Nephron (organoid): ENCODE measurements at regions not wholly inside any gene's neighbourhood (a gene's known extent, or its start where the extent isn't known, plus 50 kb on each side); places are given as distances from the start of the nearest gene placed in this dataset.

Source experiments
- H3K27ac Mint-ChIP-seq, 3 experiments: 2 replicates each; pipeline ENCODE4 v1.8.0; 2020; ENCODE audit warnings: mixed read lengths in 3 of 3, mild to moderate bottlenecking in 2 of 3, moderate library complexity in 1 of 3
- H3K27me3 Mint-ChIP-seq: 2 replicates; pipeline ENCODE4 v1.8.0; 2021; ENCODE audit warnings: low read depth, mild to moderate bottlenecking, moderate library complexity, mixed read lengths
- H3K36me3 Mint-ChIP-seq: 2 replicates; pipeline ENCODE4 v1.8.0; 2020; ENCODE audit warnings: low read depth, mixed read lengths
- H3K4me1 Mint-ChIP-seq: 2 replicates; pipeline ENCODE4 v1.8.0; 2020; ENCODE audit warnings: mixed read lengths
- H3K4me3 Mint-ChIP-seq, 3 experiments: 2 replicates each; pipeline ENCODE4 v1.8.0; 2020; ENCODE audit warnings: mild to moderate bottlenecking in 3 of 3, mixed read lengths in 3 of 3, moderate library complexity in 2 of 3
- H3K9me3 Mint-ChIP-seq: 2 replicates; pipeline ENCODE4 v1.8.0; 2020; ENCODE audit warnings: mixed read lengths
- TF ChIP-seq, protein P1 (sequence below), 3 experiments: fragments of 200-600 bp; sonication (generic); IDR thresholded peaks; one replicate each; pipeline ENCODE4 v1.5.0; 2021; ENCODE audit warnings: antibody characterized with exemption in 3 of 3; ENCODE audit not compliant: unreplicated experiment in 3 of 3

DNA sequence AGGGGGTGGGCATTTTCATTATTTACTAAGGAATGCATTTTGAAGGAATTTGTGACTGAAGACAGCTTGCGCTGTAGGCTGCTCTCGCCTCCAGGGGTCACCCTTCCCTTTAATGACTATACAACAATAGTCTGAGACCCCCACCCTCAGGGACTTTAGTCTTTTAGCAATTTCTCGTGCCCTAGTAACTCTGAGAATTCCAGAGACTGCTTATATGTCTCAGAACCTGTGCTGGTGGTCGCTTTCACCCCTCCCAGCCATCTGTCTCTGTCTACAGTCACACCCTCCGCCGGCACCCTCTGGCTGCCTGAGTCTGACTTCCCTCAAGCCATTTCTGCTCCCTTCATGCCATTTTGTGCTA lies 671.4 kb downstream of the NR2F1-AS1 start:
- Mint-ChIP-seq H3K4me1 (peaks cover 51% of the 10 kb centered on the region), H3K27ac (peak overlapping the region; percentile 83 to 96 (median 85))

DNA sequence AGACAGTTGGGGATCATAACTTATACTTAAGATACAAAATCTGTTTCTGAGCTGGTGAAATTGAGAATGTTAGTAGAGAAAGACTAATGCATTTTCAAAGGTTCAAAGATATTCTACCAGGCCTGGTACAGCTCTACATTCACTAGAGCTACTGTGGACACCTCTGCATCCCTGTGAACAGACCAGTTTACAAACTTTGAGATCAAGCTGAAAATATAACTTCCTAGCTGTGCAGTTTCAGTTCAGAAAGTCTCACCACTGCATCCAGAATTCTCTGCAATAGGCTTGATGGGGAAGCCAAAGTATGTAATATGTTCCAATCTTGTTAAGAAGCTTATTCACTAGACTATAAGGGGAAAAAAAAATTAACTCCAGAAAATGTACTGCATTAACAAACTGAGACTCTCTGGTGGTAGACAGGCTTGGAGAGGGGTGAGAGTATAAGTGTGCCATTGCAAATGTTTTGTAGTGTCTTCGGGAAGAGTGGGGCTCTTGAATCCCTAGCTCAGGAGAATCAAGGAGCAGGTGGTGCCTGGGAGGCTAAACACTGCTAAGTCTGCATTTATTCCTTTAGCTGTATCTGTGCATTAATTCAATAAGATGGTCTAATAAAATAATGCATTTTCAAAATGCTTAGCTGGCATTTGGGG lies 671.9 kb downstream of the NR2F1-AS1 start:
- Mint-ChIP-seq H3K27me3 (no peaks in the 10 kb centered on the region), H3K9me3 (no peaks in the 10 kb centered on the region), H3K4me1 (peaks cover 48% of the 10 kb centered on the region), H3K4me3 (no peak overlapping the region), H3K36me3 (peaks cover 3% of the 10 kb centered on the region), H3K27ac (peak overlapping the region; percentile 83 to 96 (median 85))
- TF ChIP-seq, protein P1, sequence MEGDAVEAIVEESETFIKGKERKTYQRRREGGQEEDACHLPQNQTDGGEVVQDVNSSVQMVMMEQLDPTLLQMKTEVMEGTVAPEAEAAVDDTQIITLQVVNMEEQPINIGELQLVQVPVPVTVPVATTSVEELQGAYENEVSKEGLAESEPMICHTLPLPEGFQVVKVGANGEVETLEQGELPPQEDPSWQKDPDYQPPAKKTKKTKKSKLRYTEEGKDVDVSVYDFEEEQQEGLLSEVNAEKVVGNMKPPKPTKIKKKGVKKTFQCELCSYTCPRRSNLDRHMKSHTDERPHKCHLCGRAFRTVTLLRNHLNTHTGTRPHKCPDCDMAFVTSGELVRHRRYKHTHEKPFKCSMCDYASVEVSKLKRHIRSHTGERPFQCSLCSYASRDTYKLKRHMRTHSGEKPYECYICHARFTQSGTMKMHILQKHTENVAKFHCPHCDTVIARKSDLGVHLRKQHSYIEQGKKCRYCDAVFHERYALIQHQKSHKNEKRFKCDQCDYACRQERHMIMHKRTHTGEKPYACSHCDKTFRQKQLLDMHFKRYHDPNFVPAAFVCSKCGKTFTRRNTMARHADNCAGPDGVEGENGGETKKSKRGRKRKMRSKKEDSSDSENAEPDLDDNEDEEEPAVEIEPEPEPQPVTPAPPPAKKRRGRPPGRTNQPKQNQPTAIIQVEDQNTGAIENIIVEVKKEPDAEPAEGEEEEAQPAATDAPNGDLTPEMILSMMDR (IDR thresholded peaks at IDR 0.05; ENCODE audit: unreplicated experiment in 3 of 3): no peak

More for the DNA sequence above, 671.4 kb downstream of the NR2F1-AS1 start:
- peak overlapping the region in 1 of 3 experiments; percentile 26 for H3K4me3 Mint-ChIP-seq
- TF ChIP-seq, protein P1 (IDR thresholded peaks at IDR 0.05; ENCODE audit: unreplicated experiment in 3 of 3): peak; percentile 70 to 81 (median 79)
- no peaks in the 10 kb centered on the region for H3K9me3 Mint-ChIP-seq
- H3K36me3 Mint-ChIP-seq: peaks cover 8% of the 10 kb centered on the region
- H3K27me3 Mint-ChIP-seq: no peaks in the 10 kb centered on the region

DNA sequence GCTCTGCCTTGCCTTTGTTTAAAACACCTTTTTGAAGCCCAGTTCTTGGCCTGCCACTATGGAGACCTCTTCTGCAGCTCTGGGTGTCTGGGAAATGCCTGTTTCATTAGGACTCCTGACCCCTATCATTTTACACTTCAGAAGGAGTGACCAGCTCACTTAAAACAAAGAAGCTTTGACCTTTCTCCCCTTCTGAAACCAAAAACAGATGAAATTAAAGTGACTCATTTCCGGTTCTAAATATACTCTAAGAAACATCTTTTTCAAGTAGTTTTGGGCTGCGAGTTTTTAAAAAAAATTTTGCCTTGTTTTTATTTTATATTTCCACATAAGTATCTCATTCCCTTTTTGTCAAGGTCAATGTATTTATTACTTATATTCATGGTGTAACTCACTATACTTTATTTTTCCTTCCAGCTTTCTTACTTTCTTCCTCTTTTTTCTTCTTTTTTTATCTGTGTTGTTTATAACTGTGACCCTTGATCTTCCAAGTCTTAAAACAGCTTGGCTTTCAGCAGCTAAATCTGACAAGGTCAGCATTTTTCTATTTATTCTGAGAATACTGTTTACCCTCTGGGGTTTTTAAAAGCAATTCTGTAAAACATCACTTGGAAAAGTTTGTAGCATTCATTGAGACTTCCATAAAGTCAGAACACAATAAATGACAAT lies 672.9 kb downstream of the NR2F1-AS1 start:
- peak overlapping the region in 2 of 3 experiments; percentile 13 to 20 for H3K4me3 Mint-ChIP-seq
- H3K27ac Mint-ChIP-seq: peak overlapping the region; percentile 87 to 96 (median 88)

DNA sequence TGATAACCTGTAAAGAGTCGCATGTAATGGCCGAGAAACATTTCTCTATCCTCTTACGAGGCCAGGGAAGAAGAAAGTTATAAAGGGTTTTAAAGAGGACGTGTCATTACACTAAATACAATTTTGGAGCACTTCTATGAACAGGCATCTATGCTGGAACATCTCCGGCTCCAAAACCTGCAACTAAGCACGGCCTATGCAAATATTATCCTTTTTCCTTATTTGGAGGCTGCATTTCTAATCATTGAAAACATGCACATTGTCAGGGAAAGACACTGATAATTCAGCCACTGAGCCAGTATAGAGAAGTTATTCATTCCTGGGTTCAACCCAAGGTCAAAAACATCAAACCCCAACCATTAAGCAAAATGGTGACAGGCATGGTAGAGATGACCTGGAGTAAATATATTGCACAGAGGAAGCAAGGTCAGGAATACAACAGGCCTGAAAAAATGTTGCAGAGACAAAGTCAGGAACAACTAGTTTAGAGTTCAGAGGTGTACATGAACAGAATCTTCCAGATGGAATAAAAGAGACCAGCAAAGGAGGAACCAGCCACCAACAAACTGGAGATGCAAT lies 674.1 kb downstream of the NR2F1-AS1 start:
- H3K4me3 Mint-ChIP-seq: no peak overlapping the region

More for the DNA sequence above, 672.9 kb downstream of the NR2F1-AS1 start:
- Mint-ChIP-seq H3K4me1 (peaks cover 50% of the 10 kb centered on the region), H3K27me3 (no peaks in the 10 kb centered on the region), H3K9me3 (no peaks in the 10 kb centered on the region), H3K36me3 (no peaks in the 10 kb centered on the region)
- TF ChIP-seq, protein P1 (IDR thresholded peaks at IDR 0.05; ENCODE audit: unreplicated experiment in 3 of 3): no peak

DNA sequence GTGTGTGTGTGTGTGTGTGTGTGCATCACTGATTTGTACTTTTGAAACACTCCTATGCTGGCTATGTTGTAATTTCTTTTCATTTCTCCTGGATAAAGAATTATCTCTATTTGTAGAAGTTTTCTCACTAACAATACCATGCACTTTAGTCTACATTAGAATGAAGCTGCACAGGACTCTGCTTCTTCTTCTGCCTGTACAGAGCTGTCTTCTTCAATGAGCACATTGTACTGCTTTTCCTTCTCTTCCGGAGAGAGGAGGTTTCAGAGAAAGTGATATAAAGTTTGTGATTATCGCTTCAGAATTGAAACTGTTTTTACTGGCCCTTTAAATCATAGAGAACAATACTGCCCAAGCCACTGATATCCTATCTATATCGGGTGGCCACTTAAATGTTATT lies 677.0 kb downstream of the NR2F1-AS1 start:
- no peaks in the 10 kb centered on the region for H3K27me3 Mint-ChIP-seq
- TF ChIP-seq, protein P1 (IDR thresholded peaks at IDR 0.05; ENCODE audit: unreplicated experiment in 3 of 3): no peak
- H3K4me1 Mint-ChIP-seq: peaks cover 28% of the 10 kb centered on the region
- H3K9me3 Mint-ChIP-seq: no peaks in the 10 kb centered on the region
- no peak overlapping the region for H3K4me3 Mint-ChIP-seq
- no peaks in the 10 kb centered on the region for H3K36me3 Mint-ChIP-seq
- peak overlapping the region; percentile 39 to 91 (median 59) for H3K27ac Mint-ChIP-seq

More for the DNA sequence above, 674.1 kb downstream of the NR2F1-AS1 start:
- TF ChIP-seq, protein P1 (IDR thresholded peaks at IDR 0.05; ENCODE audit: unreplicated experiment in 3 of 3): no peak
- H3K9me3 Mint-ChIP-seq: no peaks in the 10 kb centered on the region
- H3K27me3 Mint-ChIP-seq: no peaks in the 10 kb centered on the region
- no peaks in the 10 kb centered on the region for H3K36me3 Mint-ChIP-seq
- peak overlapping the region; percentile 87 to 96 (median 88) for H3K27ac Mint-ChIP-seq
- H3K4me1 Mint-ChIP-seq: peaks cover 48% of the 10 kb centered on the region
